ENCODE measurements at regions not wholly inside any gene's neighbourhood (a gene's known extent, or its start where the extent isn't known, plus 50 kb on each side); places are given as distances from the start of the nearest gene placed in this dataset.

DNA sequence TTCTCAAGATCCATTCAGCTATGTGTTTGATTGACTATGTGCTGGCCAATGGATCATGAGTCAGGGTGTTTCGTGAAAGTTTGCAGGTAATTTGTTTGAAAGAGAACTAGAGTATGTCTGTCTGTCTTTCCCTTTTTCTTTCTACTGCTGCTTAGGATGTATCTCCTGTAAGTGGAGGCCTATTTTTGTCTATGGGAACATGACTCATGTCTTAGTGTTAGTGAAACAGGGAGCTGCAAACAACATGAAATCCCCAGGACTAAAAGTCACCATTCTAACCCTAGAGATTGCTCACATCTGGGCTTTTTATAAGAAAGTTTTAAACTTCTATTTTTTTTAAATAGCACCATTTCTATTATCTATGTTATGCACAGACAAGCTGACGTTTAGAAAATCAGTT lies 333.0 kb downstream of the CCER1 start:
- Histone ChIP-seq H4K20me1 (ENCODE audit: insufficient read depth, low read length) (no peaks in the 10 kb centered on the region), H3F3A (ENCODE audit: insufficient read depth, low read length) (no peaks in the 10 kb centered on the region), H3K9ac (ENCODE audit: low read length) (no peak overlapping the region), H3K4me1 (ENCODE audit: low read length) (no peaks in the 10 kb centered on the region), H3K79me2 (ENCODE audit: low read length) (no peaks in the 10 kb centered on the region), H3K9me2 (replicated peaks; ENCODE audit: insufficient read depth, low read length) (no peaks in the 10 kb centered on the region), H3K4me3 (ENCODE audit: low read length) (no peak overlapping the region), H3K4me2 (ENCODE audit: low read depth, low read length) (no peak overlapping the region), H3K27me3 (replicated peaks; ENCODE audit: insufficient read depth, low read length) (no peaks in the 10 kb centered on the region), H3K36me3 (replicated peaks; ENCODE audit: insufficient read depth, low read length) (no peaks in the 10 kb centered on the region), H2AFZ (ENCODE audit: low read length) (no peak overlapping the region), H3K27ac (ENCODE audit: low read length) (no peak overlapping the region), H3K9me3 (replicated peaks; ENCODE audit: insufficient read depth, low read length) (no peaks in the 10 kb centered on the region)
- TF ChIP-seq CTCF (IDR thresholded peaks at IDR 0.05; ENCODE audit: low read length): no peak
- TF ChIP-seq EZH2phosphoT487 (IDR thresholded peaks at IDR 0.05; ENCODE audit: low read length): no peak
- no peak for TF ChIP-seq EZH2 (optimal IDR thresholded peaks at IDR 0.05; ENCODE audit: low read depth, low read length)
- no peak for DNase-seq

GRCh38 chr12:90619943-90620342 lies 335.0 kb downstream of the CCER1 start:
- H2AFZ ChIP-seq (ENCODE audit: low read length): no peak overlapping the region
- no peak overlapping the region for H3K4me3 ChIP-seq (ENCODE audit: low read length)
- no peaks in the 10 kb centered on the region for H3K79me2 ChIP-seq (ENCODE audit: low read length)
- no peak overlapping the region for H3K27ac ChIP-seq (ENCODE audit: low read length)
- H3K4me1 ChIP-seq (ENCODE audit: low read length): no peaks in the 10 kb centered on the region
- H3K9ac ChIP-seq (ENCODE audit: low read length): no peak overlapping the region
- TF ChIP-seq EZH2phosphoT487 (IDR thresholded peaks at IDR 0.05; ENCODE audit: low read length) (no peak), EZH2 (optimal IDR thresholded peaks at IDR 0.05; ENCODE audit: low read depth, low read length) (no peak), CTCF (IDR thresholded peaks at IDR 0.05; ENCODE audit: low read length) (no peak)
- no peak overlapping the region for H3K4me2 ChIP-seq (ENCODE audit: low read depth, low read length)
- no peaks in the 10 kb centered on the region for H3K9me3 ChIP-seq (replicated peaks; ENCODE audit: insufficient read depth, low read length)
- no peak for DNase-seq
- H3K36me3 ChIP-seq (replicated peaks; ENCODE audit: insufficient read depth, low read length): no peaks in the 10 kb centered on the region
- no peaks in the 10 kb centered on the region for H3K27me3 ChIP-seq (replicated peaks; ENCODE audit: insufficient read depth, low read length)
- H3K9me2 ChIP-seq (replicated peaks; ENCODE audit: insufficient read depth, low read length): no peaks in the 10 kb centered on the region
- H3F3A ChIP-seq (ENCODE audit: insufficient read depth, low read length): no peaks in the 10 kb centered on the region
- H4K20me1 ChIP-seq (ENCODE audit: insufficient read depth, low read length): no peaks in the 10 kb centered on the region

DNA sequence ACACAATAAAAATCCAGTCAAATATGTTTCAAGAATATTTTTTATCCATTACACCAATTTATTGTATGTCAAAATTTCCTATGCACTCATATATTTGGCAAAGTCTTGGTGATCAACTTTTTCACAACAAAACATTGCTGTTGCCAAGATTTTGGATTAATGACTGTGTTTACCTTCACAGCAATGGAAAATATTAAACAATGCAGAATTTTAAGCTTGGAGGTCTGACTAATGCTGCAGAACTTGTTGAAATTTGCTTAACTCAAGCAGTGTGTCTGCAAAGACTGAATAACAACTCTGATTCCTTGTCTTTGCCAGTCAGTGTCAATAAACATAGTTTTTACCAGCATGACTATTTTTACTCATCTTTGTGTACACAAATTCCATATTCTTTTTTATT lies 336.4 kb downstream of the CCER1 start:
- no peaks in the 10 kb centered on the region for H3K27me3 ChIP-seq (replicated peaks; ENCODE audit: insufficient read depth, low read length)
- no peak overlapping the region for H3K27ac ChIP-seq (ENCODE audit: low read length)
- H3K36me3 ChIP-seq (replicated peaks; ENCODE audit: insufficient read depth, low read length): no peaks in the 10 kb centered on the region
- no peak overlapping the region for H3K4me3 ChIP-seq (ENCODE audit: low read length)
- no peak overlapping the region for H3K4me2 ChIP-seq (ENCODE audit: low read depth, low read length)
- H3F3A ChIP-seq (ENCODE audit: insufficient read depth, low read length): no peaks in the 10 kb centered on the region
- no peak for DNase-seq
- no peak for TF ChIP-seq EZH2phosphoT487 (IDR thresholded peaks at IDR 0.05; ENCODE audit: low read length)
- TF ChIP-seq EZH2 (optimal IDR thresholded peaks at IDR 0.05; ENCODE audit: low read depth, low read length): no peak
- no peak for TF ChIP-seq CTCF (IDR thresholded peaks at IDR 0.05; ENCODE audit: low read length)
- H4K20me1 ChIP-seq (ENCODE audit: insufficient read depth, low read length): no peaks in the 10 kb centered on the region
- no peak overlapping the region for H3K9ac ChIP-seq (ENCODE audit: low read length)
- H3K9me3 ChIP-seq (replicated peaks; ENCODE audit: insufficient read depth, low read length): no peaks in the 10 kb centered on the region
- H3K9me2 ChIP-seq (replicated peaks; ENCODE audit: insufficient read depth, low read length): no peaks in the 10 kb centered on the region
- H3K4me1 ChIP-seq (ENCODE audit: low read length): no peaks in the 10 kb centered on the region
- no peaks in the 10 kb centered on the region for H3K79me2 ChIP-seq (ENCODE audit: low read length)
- no peak overlapping the region for H2AFZ ChIP-seq (ENCODE audit: low read length)
